ENCODE measurements at regions not wholly inside any gene's neighbourhood (a gene's known extent, or its start where the extent isn't known, plus 50 kb on each side); places are given as distances from the start of the nearest gene placed in this dataset.
"Not testable (repeated sequence)": the region's sequence is repeated elsewhere in the genome, so short reads cannot be mapped to it uniquely, and the experiment has no call there.

DNA sequence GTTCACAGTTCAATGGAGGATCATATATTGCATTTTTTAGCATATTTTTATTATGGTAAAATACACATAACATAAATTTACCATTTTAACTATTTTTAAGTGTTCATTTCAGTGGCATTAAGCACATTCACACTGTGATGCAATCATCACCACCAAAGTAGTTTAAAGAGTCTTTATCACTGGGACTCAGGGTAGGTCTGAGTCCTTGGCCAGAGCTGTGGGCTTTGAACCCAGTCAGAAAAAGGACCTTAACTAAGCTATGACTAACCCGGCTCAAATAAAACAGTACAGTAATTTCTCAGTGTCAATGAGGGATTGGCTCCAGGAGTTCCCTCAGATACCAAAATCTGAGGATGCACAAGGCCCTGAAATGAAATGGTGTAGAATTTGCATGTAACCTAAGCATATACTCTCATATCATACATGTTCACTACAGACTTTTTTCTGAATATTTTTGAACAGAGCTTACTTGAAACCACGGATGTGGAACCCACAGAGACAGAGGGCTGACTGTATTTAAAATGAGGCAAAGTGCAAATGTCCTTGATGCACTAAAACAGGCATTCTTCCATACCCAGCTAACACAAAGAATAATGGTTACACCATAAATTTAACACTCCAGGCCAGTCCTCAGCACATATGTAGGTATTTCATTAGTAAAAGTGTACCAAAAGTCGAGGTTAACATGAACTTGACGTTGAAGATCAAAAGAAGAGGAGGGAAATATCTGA, 246.2 kb downstream of the LNPK start:
- no peak for DNase-seq

DNA sequence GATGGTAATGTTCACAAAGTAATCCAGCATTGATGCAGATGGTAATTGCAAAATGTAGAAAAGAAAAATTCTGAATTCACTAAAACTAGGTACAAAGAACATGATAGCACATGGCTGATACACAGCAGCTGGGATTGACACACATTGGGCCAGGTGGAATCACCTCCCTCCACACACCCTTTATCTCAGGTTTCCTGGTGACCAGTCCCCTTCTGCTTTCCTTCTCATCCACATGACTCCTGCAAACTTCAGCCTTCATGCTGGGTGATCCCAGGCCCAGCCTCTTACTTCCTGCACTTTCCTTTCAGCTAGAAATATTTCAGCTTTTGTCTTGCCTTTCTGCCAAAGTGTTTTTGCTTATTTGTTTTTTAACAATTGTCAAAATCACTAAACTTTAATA, 246.9 kb downstream of the LNPK start:
- DNase-seq: no peak

DNA sequence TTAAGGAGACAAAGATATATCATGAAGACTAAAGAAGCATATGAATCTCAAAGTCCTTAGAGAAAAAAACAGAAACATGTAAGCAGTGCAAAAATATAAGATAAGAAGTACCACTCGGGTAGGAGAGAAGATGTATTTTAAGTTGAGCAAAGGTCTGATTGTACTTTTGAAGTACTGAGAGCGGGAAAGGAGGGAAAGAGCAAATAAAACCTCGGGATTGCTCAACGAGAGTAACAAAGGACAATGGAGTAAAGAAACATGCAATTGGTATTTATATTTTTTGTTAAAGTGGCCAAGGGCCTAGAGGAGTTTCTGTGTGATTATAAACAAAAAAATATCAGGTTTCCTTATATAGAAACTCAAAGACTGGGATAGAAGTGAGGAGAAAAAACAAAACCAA, 251.9 kb downstream of the LNPK start:
- DNase-seq: no peak

DNA sequence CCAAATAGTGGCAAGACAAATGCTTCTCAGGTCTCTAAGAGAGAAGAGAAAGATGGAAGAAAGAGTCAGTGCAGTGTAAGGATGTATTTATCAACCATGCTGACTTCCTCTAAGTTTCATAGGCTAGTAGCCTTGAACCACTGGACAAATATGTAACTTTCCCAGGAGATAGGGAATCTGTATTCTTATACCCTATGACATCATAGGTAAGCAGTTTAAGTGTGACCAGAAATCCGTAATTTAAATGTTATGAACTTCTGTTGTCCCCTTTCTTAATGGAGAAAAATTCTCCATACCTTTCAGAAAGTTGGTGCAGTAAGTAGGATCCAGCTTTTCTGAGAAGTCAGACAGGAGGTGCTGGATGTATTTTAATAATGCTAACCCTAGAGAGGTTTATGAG, 256.2 kb downstream of the LNPK start:
- DNase-seq: no peak

DNA sequence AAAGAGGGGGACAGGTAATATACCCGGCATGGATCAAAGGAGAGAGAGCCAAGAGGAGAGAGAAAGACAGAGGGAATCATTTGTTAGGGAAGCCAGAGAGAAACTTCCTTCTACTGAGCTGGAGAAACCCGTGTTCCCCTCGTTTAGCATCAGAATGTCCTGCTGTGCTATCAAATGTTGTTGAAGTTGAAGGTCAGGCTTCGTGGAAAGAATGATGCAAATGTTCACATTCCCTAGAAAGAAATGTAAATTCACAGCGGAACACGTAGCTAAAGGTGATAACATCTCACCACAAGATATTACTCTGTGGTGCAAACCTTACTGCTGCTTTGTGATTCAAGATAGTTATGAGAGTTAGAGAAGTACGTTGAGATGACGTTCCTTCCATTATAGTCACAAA, 258.1 kb downstream of the LNPK start:
- DNase-seq: no peak

DNA sequence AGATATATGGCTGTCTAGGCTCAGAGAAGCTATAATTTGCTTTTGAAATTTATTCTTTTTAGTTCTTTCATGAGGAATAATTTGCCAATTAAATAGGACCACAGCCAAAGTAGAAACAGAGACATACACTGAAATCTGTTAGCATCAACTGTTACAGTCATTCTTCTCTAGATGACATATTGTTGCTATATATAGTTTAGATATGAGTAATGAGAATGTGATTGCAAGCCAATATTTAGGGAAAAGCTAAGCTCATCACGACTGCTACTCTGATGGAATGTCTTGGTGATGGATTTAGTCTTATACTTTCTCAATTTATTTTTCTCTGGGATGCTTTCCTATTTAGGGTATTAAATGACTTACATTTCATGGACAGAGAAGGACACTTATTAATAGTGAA, 259.1 kb downstream of the LNPK start:
- DNase-seq: no peak

DNA sequence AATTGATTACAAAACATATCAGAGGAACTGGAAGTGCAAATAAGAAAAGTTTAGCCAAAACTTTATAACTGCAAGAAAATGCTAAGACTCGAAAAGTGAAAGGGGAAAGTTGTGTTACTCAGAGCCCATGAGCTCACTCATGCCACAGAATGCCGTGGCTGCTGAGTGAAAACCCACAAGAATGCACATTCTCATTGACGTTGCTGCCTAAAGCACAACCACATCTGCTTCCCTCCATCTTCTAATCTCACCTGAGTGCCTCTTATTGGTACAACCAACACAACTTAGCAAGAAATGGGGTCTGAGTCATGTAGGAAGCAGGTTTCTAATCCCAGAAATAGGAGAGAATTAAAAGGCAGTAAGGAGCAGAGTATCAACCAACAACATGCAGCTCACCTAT, 259.7 kb downstream of the LNPK start:
- no peak for DNase-seq

DNA sequence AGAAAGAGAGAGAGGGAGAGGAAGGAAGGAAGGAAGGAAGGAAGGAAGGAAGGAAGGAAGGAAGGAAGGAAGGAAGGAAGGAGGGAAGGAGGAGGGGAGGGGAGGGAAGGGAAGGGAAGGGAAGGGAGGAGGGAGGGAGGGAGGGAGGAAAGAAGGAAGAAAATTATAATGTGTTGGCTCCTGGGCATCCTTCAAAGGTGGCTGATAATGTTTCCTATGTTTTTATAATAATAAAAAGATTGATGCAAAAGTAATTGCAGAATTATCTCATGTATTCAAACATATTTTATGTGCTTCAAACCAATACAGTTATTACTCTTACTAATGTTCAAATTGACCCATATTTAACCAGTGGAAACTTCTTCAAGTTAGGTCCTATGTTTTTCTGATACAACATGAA, 260.9 kb downstream of the LNPK start:
- no peak for DNase-seq

DNA sequence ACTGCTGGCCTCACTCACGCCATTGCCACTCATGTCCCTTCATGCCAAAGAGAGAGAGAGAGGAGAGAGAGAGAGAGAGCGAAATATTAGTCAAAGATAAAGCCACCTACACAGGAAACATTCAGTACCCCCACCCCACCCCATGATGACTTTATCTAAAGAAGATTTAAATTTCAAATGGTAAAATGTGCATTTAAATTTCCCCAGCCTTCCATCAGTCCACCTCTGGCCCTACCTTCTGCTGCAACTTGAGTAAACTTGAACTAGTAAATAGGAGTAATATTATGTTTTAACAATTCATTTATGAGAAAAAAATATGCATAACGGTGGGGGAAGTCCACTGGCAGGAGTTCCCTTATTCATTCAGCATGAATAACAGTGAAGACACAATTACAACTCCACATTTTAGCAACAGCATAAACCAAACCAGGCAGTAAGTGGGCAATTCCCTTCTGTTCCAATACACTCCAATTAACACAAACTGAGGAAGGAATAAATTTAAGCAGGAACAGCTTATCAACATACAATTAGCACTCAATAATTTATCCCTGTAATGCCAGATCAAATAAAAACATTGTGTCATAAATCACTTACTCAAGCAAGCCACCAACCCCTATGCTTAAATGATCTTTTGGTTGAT, 264.2 kb downstream of the LNPK start:
- DNase-seq: no peak

DNA sequence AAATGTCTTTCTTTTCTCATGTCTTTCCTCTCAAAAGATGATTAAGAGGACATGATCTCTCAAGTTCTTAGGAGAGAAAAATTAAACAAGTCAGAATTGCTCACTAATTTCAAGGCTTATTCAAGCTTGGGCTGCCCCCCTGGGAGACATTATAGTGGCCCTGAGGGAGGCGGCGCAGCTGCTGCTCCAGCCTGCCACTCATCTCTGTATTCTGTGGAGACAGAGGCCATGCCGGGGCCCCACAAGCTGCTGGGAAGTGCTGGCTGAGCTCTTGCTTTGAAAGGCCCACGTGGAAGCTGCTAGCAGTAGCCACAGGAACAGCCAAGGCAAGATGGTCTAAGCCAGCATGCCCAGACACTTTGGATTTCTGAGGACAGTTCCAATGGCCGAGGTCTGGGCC, 267.4 kb downstream of the LNPK start:
- DNase-seq: no peak

DNA sequence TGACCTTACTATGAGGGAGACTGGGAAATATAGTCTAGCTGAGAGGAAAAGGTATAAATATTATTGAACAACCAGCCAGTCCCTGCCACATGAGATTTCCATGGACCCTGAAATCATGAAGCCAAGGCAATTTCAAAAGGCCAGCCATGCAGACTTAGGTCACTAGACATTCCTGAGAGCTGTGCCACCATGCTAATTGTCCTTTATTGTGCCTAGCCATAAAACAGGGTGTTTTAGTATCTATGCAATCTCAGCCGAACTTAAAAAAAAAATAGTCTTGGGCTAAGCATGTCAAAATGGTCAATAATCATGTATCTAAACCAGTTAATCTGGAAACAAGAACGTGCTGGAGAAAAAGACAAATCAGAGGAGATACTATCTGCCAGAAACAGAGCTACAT, 269.5 kb downstream of the LNPK start:
- no peak for DNase-seq

DNA sequence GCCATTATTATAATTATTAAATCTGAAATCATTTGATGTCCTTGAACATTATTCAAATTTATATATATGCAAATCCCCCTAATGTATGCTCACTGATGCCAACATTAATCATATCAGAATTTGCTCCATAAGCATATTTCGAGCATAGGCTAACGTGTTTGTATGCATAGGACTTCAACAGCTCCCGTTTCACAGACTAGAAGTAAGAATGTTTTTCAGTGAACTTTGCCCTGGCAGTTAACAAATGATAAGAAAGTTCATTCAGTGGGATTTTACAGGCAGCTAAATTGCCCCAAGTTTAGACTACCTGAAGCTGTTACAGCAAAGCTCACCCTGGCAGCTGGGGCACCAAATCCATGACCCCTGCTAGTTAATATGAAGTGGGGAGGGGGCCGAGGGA, 272.0 kb downstream of the LNPK start:
- no peak for DNase-seq

DNA sequence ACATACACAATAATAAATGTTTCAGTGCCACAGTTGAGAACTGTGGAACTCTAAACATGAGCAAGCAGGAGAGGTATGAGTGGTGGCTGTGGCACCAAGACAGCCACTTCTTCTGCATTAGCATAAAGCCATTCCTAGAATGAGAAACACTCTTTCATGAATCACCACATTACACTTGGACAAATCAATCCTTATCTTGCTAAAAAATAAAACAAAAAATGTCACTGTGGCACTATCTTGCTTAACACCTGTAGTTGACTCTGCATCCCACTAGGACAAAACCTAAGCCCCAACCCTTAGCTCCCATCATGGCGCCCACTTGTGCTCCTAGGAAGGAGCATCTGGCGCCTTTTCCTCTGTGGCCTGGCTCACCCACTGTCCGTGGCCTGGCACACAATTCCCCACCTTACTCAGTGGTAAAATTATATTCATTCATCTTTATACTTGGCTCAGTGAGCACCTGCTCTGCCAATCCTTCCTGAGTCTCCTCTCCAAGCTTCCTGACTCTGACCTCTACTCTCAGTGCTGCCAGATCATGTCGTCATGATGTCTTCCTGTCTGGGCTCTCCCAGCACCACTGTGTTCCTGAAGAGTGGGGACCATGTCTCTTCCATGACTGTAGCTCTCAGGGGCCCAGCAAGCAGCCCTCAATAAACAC, 272.9 kb downstream of the LNPK start:
- DNase-seq: no peak

DNA sequence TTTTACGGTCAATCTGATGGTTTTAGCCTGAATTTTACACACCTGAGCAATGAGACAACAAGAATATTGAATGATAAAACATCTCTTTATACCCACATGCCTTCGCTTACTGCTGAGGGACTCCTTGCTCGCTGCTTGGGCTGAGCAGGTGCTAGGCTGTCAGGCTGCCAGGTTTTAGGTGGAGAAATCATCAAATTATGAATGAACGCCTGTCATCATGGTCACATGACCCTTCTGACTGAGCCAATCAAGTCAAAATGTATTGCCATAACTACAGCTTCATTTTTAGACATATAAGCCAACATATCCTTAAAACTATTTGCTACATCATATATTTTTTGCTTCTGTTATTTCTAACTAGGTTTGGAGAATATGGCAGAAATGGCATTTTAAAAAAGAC, 274.0 kb downstream of the LNPK start:
- DNase-seq: no peak

DNA sequence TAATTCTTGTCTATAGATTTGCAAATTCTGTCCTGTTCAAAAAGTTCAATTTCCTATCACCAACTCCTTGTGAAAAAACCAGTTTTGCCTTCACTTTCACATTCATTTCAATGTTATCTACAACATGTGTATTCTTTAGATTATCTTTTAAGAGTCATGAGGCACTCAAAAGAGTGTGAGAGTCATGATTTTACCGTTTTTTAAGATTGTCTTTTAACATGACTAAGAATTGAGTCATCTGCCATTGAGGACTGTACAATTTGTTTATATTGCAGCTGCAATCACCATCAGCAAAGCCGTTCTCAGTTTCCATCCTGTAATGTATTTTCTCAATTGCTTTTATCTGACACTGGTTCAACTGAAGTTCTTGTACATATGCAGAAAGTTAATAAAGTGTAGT, 275.8 kb downstream of the LNPK start:
- no peak for DNase-seq

DNA sequence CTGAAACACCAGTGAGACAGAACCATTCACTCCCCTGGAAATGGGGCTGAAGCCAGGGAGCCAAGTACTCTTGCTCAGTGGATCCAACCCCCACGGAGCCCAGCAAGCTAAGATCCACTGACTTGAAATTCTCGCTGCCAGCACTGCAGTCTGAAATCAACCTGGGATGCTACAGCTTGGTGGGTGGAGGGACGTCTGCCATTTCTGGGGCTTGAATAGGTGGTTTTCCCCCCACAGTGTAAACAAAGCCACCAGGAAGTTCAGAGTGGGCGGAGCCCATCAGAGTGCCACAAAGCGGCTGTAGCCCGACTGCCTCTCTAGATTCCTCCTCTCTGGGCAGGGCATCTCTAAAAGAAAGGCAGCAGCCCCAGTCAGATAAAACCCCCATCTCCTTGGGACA, 292.8 kb downstream of the LNPK start:
- DNase-seq: no peak

DNA sequence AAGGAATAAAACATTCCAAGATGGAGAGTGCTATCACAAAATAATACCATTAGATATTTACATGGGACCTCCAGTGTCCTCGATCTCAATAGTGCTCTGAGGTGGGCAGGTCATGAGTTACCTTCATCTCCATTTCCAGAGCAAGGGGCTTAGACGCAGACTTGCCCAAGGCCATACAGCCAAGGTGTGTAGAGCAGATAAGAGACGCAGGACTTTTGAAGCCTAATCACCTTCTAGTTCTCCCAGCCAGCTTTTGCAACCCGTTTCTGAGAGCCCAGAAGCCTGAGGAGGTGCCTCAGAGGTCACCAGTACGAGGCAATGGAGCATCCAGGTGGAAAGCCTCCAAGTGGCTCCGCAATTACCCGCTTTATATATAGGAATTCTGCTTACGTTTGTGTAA, 294.7 kb downstream of the LNPK start:
- no peak for DNase-seq

DNA sequence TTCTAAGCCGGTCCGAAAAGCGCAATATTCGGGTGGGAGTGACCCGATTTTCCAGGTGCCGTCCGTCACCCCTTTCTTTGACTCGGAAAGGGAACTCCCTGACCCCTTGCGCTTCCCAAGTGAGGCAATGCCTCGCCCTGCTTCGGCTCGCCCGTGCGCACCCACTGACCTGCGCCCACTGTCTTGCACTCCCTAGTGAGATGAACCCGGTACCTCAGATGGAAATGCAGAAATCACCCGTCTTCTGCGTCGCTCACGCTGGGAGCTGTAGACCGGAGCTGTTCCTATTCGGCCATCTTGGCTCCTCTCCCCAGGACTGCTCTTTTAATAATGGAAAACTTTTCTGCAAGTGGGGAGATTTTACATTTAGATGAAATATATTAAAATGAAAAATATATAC, 297.5 kb downstream of the LNPK start:
- DNase-seq: not testable (repeated sequence)

DNA sequence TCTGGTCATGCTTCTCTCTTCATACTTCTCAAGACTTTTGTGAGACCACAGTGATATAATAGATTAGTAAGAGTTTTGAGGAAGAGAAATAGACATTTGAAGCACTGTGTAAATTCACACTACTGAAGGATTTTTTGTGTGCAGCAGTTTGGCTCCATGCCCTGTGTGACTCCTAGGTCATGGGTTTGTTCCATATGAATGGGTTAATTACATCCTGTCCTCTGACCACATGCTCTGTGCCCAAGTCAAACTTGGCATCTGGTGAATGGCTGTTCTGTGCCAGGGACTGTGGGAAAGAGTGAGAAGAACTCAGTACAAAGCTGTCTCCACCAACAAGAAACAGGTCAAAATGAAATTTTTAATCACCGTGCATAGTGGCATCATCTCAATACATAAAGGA, 304.0 kb downstream of the LNPK start:
- DNase-seq: no peak

DNA sequence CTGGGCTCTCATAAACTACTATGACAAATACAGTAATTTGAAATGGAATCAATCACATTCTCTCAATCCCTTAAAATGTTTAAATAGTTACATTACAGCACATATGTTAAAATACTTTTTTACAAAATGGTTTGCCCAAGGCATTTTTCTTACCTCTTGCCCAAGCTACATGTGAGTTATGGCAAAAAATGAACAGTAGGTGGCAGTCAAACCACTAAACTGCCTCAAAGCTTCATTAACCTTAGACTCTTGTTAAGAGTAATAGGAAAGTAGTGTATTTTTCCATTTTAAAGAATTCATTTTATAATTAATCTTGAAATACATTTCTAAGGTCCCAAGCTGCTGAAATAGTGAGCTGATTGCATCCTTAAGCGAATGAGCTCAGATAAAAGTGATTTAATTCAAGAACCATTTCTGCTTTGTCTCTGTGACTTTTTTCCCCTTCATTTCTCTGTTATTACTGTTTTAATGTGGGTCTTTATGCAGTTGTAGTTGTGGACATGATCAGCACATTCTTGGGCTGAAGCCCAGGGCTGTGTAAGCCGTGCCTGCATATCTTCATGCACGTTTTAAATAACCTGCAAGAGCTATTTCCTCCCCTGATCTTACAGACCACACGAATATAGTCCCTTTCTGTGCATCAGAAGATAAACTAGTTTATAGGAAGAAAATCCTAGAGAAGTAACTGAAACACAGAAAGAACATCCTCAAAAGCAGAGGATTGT, 311.8 kb downstream of the LNPK start:
- no peak for DNase-seq

DNA sequence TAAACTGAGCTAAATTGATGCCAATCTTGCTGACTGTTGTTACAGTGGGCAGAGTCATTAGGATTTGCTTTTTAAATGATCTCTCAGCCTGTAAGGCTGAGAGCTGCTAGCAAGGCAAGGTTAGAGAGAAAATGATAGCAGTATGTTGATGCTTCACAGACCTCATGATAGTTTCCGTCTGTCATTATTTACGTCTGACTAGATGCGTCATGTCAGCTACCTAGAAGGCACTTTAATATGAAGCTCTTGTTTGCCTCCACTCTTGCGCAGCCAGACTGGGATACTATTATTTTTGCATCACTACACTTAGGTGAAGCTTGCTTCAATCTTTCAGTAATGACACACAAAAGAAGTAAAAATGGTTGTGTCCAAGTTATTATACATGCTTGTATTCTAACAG, 313.8 kb downstream of the LNPK start:
- no peak for DNase-seq

DNA sequence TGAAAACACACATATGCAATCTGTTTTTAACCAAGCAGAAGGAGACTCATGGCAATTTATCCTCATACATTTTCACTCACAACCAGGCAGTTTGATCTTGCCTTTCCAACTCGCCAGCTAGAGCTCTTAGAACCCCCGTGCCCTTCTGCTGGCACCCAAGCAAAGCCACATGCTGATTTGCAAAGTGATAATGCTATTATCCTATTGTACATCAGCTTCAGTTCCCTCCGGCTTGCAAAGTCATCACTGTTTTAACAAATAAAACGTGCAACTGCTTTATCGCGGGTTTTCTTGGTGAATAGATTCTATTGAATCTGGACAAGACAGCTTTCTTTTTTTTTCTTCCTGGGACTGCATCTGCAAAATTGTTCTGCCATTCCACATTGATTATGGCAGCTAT, 314.6 kb downstream of the LNPK start:
- no peak for DNase-seq

DNA sequence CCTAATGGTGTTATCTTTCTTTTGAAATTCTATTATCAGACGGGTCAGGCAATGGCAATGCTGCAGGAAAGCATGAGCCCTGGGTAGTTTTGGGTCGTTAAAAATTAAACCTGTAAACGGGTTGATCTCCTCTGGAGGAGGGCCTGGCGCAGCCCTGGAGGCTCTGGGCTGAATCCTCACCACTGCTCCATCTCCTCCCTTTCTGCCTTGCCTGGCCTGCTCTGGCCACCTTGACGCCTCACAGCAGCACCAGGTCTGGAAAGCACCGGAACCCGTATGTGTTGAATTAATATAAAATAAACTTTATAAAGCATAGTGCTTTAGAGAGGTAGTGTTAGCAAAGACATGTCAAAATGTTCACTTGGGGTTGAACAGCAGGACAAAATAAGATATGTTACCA, 316.1 kb downstream of the LNPK start:
- DNase-seq: no peak

DNA sequence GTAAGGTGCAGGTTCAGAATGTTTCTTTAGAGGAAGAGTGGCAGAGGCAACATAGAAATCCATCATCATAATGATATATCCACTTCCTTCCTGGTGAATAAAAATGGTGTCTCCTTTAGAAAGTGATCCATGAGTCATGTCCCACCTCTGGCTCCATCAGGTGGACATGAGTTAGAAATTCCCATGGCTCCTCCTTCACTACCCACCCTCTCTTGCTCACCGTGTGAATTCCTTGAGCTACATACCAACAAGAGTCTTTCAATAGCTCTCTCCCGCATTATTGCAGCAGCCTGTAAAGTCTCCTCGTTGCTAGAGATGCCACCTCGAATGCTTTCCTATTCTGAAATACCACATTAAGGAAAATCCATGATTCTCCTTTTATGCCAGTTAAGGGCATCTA, 317.6 kb downstream of the LNPK start:
- DNase-seq: no peak
